ENCODE measurements at regions not wholly inside any gene's neighbourhood (a gene's known extent, or its start where the extent isn't known, plus 50 kb on each side); places are given as distances from the start of the nearest gene placed in this dataset.

- ChIA-PET CTCF (no interaction called here), POLR2A (no interaction called here)
- Mint-ChIP-seq H3K9me3 (no peaks in the 10 kb centered on the region), H3K27me3 (ENCODE audit: low read depth) (no peaks in the 10 kb centered on the region), H3K27ac (no peak overlapping the region), H3K4me1 (peaks cover 27% of the 10 kb centered on the region), H3K4me3 (no peak overlapping the region), H3K36me3 (no peaks in the 10 kb centered on the region)
- TF ChIP-seq USF2 (CRISPR knock-in tag; IDR thresholded peaks at IDR 0.05): no peak
- no peak for TF ChIP-seq CBFB (CRISPR knock-in tag; IDR thresholded peaks at IDR 0.05; ENCODE audit: low read depth)
- no peak for TF ChIP-seq ZBTB21 (CRISPR knock-in tag; IDR thresholded peaks at IDR 0.05; ENCODE audit: borderline replicate concordance)
- TF ChIP-seq FOXJ3 (CRISPR knock-in tag; IDR thresholded peaks at IDR 0.05; ENCODE audit: borderline replicate concordance): no peak
- no peak for TF ChIP-seq ZNF532 (CRISPR knock-in tag; IDR thresholded peaks at IDR 0.05; ENCODE audit: borderline replicate concordance)
- no peak for TF ChIP-seq ZNF396 (CRISPR knock-in tag; IDR thresholded peaks at IDR 0.05; ENCODE audit: borderline replicate concordance)
- no peak for DNase-seq (ENCODE audit: low spot score)
- no peak for ATAC-seq
Observed at GRCh38 chr10:118409295-118409694, 67.2 kb upstream of the FAM204A start.

- peaks cover 27% of the 10 kb centered on the region for H3K4me1 Mint-ChIP-seq
- no peak overlapping the region for H3K4me3 Mint-ChIP-seq
- ChIA-PET CTCF (no interaction called here), POLR2A (no interaction called here)
- DNase-seq (ENCODE audit: low spot score) (no peak), ATAC-seq (peak; percentile 46; the same call in 1 of the 2 replicates)
- H3K9me3 Mint-ChIP-seq: no peaks in the 10 kb centered on the region
- H3K27ac Mint-ChIP-seq: no peak overlapping the region
- H3K27me3 Mint-ChIP-seq (ENCODE audit: low read depth): no peaks in the 10 kb centered on the region
- no peaks in the 10 kb centered on the region for H3K36me3 Mint-ChIP-seq
- TF ChIP-seq MXD4 (CRISPR knock-in tag; IDR thresholded peaks at IDR 0.05; ENCODE audit: borderline replicate concordance): no peak
- no peak for TF ChIP-seq ZNF317 (CRISPR knock-in tag; IDR thresholded peaks at IDR 0.05; ENCODE audit: borderline replicate concordance, low read depth)
- TF ChIP-seq GABPB1 (CRISPR knock-in tag; IDR thresholded peaks at IDR 0.05): no peak
- TF ChIP-seq CREM (CRISPR knock-in tag; IDR thresholded peaks at IDR 0.05): no peak
- TF ChIP-seq GTF2I (CRISPR knock-in tag; conservative IDR thresholded peaks at IDR 0.05): no peak
- TF ChIP-seq OVOL2 (CRISPR knock-in tag; IDR thresholded peaks at IDR 0.05; ENCODE audit: borderline replicate concordance): no peak
- no peak for TF ChIP-seq ZNF671 (CRISPR knock-in tag; IDR thresholded peaks at IDR 0.05)
- TF ChIP-seq ERG (CRISPR knock-in tag; IDR thresholded peaks at IDR 0.05): no peak
- TF ChIP-seq GRHL2 (CRISPR knock-in tag; IDR thresholded peaks at IDR 0.05; ENCODE audit: insufficient replicate concordance, severe bottlenecking): no peak
- TF ChIP-seq PREB (CRISPR knock-in tag; IDR thresholded peaks at IDR 0.05; ENCODE audit: borderline replicate concordance): no peak
- TF ChIP-seq ZNF281 (CRISPR knock-in tag; IDR thresholded peaks at IDR 0.05): no peak
- TF ChIP-seq TEAD1 (CRISPR knock-in tag; IDR thresholded peaks at IDR 0.05): no peak
- TF ChIP-seq ZBTB21 (CRISPR knock-in tag; IDR thresholded peaks at IDR 0.05; ENCODE audit: borderline replicate concordance): no peak
- no peak for TF ChIP-seq ZBTB43 (CRISPR knock-in tag; IDR thresholded peaks at IDR 0.05)
- TF ChIP-seq ATF6 (CRISPR knock-in tag; IDR thresholded peaks at IDR 0.05): no peak
- no peak for TF ChIP-seq NR1H2 (CRISPR knock-in tag; IDR thresholded peaks at IDR 0.05)
- TF ChIP-seq TEAD4 (CRISPR knock-in tag; IDR thresholded peaks at IDR 0.05): no peak
Observed at GRCh38 chr10:118408181-118408580, 66.1 kb upstream of the FAM204A start.
